HG02973 (cell line): ENCODE measurements at regions not wholly inside any gene's neighbourhood (a gene's known extent, or its start where the extent isn't known, plus 50 kb on each side); places are given as distances from the start of the nearest gene placed in this dataset.

Experiments
- ATAC-seq: cut with Tn5 transposase; IDR thresholded peaks from one replicate; pipeline ENCODE4 v1.9.1; 2021; ENCODE audit warnings: moderate library complexity; ENCODE audit not compliant: unreplicated experiment

GRCh38 chr4:157574606-157575005, 354.1 kb downstream of the GRIA2 start:
- no peak for ATAC-seq

- no peak for ATAC-seq
These were observed 352.4 kb downstream of the GRIA2 start for GRCh38 chr4:157572951-157573350.

- no peak for ATAC-seq
These were observed 351.8 kb downstream of the GRIA2 start for GRCh38 chr4:157572284-157572683.

- no peak for ATAC-seq
These were observed 344.2 kb downstream of the GRIA2 start for GRCh38 chr4:157564771-157565170.

- ATAC-seq, result no peak
These were observed 343.7 kb downstream of the GRIA2 start for GRCh38 chr4:157564218-157564617.

- no peak for ATAC-seq
These were observed 337.5 kb downstream of the GRIA2 start for GRCh38 chr4:157558016-157558415.

GRCh38 chr4:157550028-157550427, 329.5 kb downstream of the GRIA2 start:
- ATAC-seq, result no peak

- no peak for ATAC-seq
These were observed 307.4 kb downstream of the GRIA2 start for GRCh38 chr4:157527954-157528353.

- ATAC-seq, result no peak
These were observed 301.4 kb downstream of the GRIA2 start for GRCh38 chr4:157521906-157522305.

GRCh38 chr4:157514711-157515110, 294.2 kb downstream of the GRIA2 start:
- ATAC-seq, result no peak

GRCh38 chr4:157509341-157509740, 288.8 kb downstream of the GRIA2 start:
- no peak for ATAC-seq

GRCh38 chr4:157502656-157503055, 282.1 kb downstream of the GRIA2 start:
- ATAC-seq, result no peak

- no peak for ATAC-seq
These were observed 239.3 kb downstream of the GRIA2 start for GRCh38 chr4:157459785-157460184.

GRCh38 chr4:157447195-157447594, 226.7 kb downstream of the GRIA2 start:
- no peak for ATAC-seq

- ATAC-seq, result no peak
These were observed 223.5 kb downstream of the GRIA2 start for GRCh38 chr4:157444014-157444413.

GRCh38 chr4:157443537-157443936, 223.0 kb downstream of the GRIA2 start:
- no peak for ATAC-seq

GRCh38 chr4:157425897-157426296, 205.4 kb downstream of the GRIA2 start:
- ATAC-seq, result no peak

GRCh38 chr4:157423526-157424020, 203.0 kb downstream of the GRIA2 start:
- ATAC-seq, result no peak

GRCh38 chr4:157421365-157421764, 200.8 kb downstream of the GRIA2 start:
- no peak for ATAC-seq
